ENCODE measurements at regions not wholly inside any gene's neighbourhood (a gene's known extent, or its start where the extent isn't known, plus 50 kb on each side); places are given as distances from the start of the nearest gene placed in this dataset.

GRCh38 chr14:50018933-50019210, 97.5 kb downstream of the VCPKMT start:
- TF ChIP-seq CTCF (IDR thresholded peaks at IDR 0.05 in 2 of 3, conservative IDR thresholded peaks at IDR 0.05 in 1 of 3; ENCODE audit: borderline replicate concordance in 1 of 3, insufficient read depth in 1 of 3, low read depth in 2 of 3, low read length in 2 of 3) (no peak), POLR2A (IDR thresholded peaks at IDR 0.05; ENCODE audit: borderline replicate concordance, extremely low read depth, insufficient read depth, insufficient read length) (no peak), ZNF274 (IDR thresholded peaks at IDR 0.05; ENCODE audit: low read depth, low read length) (no peak), POLR2AphosphoS5 (IDR thresholded peaks at IDR 0.05; ENCODE audit: low read depth, low read length) (no peak), REST (IDR thresholded peaks at IDR 0.05; ENCODE audit: low read depth) (no peak), EZH2phosphoT487 (IDR thresholded peaks at IDR 0.05; ENCODE audit: borderline replicate concordance) (no peak), EZH2 (IDR thresholded peaks at IDR 0.05) (no peak)
- TF ChIP-seq, protein P1, sequence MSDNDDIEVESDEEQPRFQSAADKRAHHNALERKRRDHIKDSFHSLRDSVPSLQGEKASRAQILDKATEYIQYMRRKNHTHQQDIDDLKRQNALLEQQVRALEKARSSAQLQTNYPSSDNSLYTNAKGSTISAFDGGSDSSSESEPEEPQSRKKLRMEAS (IDR thresholded peaks at IDR 0.05): no peak
